A673 (cell line): ENCODE measurements at regions not wholly inside any gene's neighbourhood (a gene's known extent, or its start where the extent isn't known, plus 50 kb on each side); places are given as distances from the start of the nearest gene placed in this dataset.

Source experiments
- EZH2 ChIP-seq: fragments of 200-600 bp; sonication (generic); IDR thresholded peaks from 2 replicates; pipeline ENCODE4 v1.6.1; 2017; ENCODE audit warnings: borderline replicate concordance, low read depth, mild to moderate bottlenecking, mixed read lengths, antibody characterized with exemption, low read length; ENCODE audit not compliant: poor library complexity, severe bottlenecking
- TF ChIP-seq, protein P1 (sequence below): fragments of 300-800, 200-600 bp; sonication (generic); conservative IDR thresholded peaks from 2 replicates; pipeline ENCODE4 v1.5.1; 2017; ENCODE audit warnings: low read depth, mild to moderate bottlenecking, antibody characterized with exemption, low read length, moderate library complexity, mixed read lengths

DNA sequence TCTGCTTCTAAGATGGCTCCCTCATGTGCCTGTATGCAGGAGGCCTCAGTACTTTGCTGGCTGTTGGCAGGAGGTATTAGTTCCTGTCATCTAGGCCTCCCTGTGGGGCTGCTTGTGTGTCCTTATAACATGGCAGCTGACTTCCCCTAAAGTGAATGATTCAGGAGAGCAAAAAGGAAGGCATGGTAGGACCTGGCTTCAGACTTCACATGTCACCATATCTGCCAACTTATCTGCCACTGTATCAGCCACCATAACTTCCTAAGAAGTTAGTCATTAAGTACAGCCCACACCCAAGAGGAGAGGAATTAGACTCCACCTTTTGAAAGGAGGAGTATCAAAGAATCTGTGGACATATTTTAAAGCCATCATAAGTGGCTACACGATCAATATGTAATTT lies 122.5 kb downstream of the UCHL1 start:
- TF ChIP-seq, protein P1, sequence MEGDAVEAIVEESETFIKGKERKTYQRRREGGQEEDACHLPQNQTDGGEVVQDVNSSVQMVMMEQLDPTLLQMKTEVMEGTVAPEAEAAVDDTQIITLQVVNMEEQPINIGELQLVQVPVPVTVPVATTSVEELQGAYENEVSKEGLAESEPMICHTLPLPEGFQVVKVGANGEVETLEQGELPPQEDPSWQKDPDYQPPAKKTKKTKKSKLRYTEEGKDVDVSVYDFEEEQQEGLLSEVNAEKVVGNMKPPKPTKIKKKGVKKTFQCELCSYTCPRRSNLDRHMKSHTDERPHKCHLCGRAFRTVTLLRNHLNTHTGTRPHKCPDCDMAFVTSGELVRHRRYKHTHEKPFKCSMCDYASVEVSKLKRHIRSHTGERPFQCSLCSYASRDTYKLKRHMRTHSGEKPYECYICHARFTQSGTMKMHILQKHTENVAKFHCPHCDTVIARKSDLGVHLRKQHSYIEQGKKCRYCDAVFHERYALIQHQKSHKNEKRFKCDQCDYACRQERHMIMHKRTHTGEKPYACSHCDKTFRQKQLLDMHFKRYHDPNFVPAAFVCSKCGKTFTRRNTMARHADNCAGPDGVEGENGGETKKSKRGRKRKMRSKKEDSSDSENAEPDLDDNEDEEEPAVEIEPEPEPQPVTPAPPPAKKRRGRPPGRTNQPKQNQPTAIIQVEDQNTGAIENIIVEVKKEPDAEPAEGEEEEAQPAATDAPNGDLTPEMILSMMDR: no peak
- no peak for TF ChIP-seq EZH2
